GM19239 (cell line): ENCODE measurements at regions not wholly inside any gene's neighbourhood (a gene's known extent, or its start where the extent isn't known, plus 50 kb on each side); places are given as distances from the start of the nearest gene placed in this dataset.

Source experiments
- DNase-seq: peaks from one replicate; pipeline ENCODE4 v3.0.0; 2011; ENCODE audit warnings: low spot score; ENCODE audit not compliant: insufficient read length
- FAIRE-seq: peaks from 2 replicates; lab custom pipeline; 2011; peaks lifted over from hg19 to GRCh38; lab: Jason Lieb, UNC

DNA sequence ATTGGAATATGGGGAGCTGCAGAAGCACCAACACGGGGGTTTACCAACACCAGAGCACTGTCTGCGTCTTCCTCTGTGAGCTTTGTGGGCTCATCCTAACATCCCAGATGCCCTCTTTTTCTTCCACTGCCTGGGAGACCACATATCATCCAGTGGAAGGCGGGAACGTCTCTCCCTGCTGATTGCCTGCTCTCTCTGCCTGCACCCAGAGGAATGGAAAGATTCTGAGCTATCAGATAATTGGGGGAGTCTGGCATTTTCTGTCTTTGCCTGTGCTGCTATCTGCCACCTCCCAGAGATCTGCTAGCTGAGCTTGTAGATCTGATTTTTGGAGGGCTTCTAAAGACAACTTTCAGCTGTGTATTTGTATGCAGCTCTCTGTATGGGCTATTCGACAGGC lies 166.2 kb upstream of the PLXNA2 start:
- no peak for FAIRE-seq
- DNase-seq: no peak

DNA sequence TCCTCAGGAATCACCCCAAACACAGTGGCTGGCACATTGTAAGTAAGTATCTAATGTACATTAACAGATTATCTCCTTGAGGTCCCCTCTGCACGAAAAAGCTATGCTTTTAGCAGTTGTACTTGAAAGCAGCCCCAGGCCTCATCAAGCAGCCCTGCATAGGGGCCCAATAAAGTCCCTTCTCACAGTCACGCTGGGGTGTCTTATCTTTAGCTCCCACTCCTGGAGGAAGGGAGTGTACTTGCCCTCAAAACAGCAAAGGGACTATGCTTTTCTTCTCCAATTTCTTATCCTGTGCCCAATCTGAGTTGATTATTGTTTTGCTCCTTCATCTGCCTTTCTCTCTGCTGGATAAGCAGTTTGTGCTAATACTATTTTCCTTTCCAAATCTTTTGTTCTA lies 168.8 kb upstream of the PLXNA2 start:
- DNase-seq: no peak
- no peak for FAIRE-seq

DNA sequence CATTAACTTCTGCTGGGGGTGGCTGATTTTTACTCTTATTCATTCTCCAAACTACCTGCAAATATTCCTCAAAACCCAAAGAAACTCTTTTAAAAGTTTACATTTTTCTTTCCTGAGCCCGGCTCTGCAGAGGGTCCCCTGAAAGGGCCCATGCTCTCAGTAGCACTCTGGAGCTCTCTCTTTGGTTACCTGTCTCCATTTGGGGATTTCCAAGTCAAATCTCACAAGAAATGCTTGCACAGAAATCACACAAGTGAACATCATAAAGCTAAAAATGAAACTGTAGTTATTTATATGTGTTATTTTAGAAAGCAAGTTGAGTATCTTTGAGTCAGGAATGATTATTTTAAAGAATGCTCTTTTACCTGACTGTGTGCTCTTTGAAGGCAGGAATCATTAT lies 174.5 kb upstream of the PLXNA2 start:
- no peak for FAIRE-seq

DNA sequence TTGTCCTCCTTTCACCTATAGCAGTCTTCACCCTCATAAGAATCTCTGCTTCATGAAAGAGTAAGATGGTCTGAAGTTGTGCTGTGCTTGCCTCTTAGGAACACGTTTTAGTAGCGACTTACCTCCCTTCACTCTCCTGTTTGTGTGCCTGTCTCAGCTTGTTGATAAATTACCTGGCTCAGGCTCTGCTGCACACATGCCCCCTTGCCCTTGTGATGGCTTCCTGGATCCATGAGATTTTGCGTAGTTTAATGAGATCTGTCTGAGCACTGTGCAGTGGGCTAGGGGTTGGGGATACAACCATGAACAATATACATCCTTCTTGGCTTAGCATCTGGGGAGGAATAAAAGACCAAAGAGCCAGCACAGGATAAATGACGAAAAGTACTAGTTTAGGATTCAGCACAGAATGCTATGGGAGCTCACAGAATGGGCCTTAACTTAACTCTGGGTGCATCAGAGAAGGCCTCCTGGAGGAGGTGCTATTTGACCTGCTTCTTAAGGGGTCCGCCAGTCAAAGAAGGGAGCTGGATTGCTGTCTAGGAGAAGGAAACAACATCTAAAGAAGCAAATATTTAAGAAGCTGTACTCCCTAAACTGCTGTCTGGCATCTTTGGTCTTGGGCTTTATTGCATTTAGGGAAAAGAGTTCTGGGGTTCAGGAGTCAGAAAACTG lies 175.7 kb upstream of the PLXNA2 start:
- no peak for FAIRE-seq
- DNase-seq: no peak

More for the DNA sequence above, 174.5 kb upstream of the PLXNA2 start:
- no peak for DNase-seq

DNA sequence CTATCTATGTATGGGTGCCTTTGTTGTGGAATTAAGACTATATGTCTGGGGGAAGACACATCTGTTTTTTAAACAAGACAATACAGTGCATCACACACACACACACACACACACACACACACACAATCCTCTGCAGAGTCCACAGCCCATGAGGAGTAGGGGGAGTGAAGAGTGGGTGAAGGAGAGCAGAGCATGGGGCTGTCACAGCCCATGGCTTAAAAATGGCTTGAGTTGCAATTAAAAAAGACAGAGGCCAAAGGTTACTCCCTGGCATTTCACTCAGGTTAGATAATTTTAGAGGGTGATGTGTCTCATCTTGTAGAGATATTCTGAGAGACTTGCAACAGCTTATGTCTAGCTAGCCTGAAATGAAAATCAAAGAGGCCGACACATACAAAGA lies 176.5 kb upstream of the PLXNA2 start:
- FAIRE-seq: no peak
- no peak for DNase-seq

DNA sequence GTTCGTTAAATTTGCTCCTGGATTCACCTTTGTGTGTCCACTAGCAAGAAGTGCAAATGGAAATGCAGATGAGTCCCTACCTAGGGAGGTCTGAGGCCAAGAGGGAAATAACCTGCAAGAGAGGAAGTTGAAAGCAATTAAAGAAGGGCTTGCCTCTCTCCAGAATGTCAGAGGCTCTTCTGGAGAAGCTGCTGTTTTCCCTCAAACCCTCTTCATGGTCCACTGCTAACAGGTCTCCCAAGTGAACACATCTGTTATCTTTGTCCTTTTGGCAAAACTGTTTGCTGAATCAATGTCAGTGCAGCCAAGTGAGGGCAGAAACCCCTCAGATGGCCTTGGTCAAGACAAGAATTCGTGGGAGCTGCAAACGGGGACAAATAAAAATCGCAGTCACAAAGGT lies 177.3 kb upstream of the PLXNA2 start:
- DNase-seq (no peak), FAIRE-seq (no peak)

DNA sequence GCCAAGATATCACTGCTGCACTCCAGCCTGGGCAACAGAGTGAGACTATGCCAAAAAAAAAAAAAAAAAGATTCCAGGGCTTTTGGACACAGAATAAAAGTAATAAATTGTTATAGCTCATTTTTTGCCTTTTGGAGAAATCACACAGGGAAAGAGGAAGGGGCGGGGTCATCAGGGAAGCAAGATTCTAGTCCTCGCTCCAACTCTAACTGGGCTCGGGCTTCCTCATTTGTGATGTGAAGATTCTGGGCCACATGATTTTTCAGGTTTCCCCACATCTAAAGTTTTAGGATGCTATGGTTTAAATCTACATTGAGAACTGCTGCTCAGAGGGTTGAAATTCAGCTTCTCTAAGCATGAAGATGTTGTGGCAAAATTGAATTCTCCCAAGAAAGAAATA lies 179.3 kb upstream of the PLXNA2 start:
- FAIRE-seq (no peak), DNase-seq (no peak)

DNA sequence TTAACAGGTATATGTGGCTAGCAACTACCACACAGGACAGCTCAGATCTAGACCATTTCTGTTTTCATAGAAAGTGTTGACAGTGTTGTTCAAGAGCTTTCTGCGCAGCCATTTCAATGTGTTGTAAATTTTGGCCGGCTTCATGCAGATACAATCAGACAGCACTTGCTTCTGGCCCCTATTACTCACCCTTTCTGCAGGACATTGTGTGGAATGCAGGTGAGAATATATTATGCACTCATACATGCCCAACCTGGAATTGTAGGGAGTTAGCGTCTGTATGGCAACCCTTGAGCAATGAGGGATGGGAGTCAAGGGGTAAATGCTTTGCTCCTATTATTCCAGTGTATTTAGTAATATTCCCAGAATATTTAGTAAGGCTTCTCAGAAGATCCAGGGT lies 180.9 kb upstream of the PLXNA2 start:
- FAIRE-seq: no peak
- no peak for DNase-seq

DNA sequence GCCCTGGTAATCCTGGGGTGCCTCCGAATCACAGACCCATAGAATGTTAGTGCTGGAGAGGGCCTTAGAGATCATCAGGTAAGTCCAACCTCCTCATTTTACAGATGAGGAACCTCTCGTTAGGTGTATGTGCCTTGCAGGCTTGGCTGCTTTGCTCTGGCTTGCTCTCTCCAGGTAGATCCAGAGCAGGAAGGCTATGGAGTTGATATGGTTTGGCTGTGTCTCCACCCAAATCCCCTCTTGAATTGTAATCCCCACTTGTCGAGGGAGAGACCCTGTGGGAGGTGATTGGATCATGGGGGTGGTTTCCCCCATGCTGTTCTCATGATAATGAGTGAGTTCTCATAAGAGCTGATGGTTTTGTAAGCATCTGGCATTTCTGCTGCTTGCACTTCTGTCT lies 186.0 kb upstream of the PLXNA2 start:
- FAIRE-seq (no peak), DNase-seq (no peak)

DNA sequence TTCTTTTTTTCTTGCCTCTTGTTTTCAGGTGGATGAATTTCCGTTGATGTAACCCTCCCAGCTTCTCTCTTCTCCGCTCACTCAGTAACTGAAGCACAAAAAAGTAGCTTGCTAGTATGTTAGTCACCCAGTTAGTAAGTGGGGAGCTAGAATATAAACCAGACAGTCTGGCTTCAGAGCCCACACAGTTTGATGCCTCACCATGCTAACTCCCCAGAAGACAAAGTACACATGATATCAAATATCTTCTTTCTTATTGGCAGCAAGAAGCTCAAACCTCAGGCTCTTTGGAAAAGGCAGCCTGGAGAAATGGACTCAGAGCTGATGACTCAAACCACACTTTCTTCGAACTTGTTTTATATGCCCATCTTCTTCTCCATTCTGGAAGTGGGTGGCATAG lies 187.5 kb upstream of the PLXNA2 start:
- DNase-seq (no peak), FAIRE-seq (no peak)

DNA sequence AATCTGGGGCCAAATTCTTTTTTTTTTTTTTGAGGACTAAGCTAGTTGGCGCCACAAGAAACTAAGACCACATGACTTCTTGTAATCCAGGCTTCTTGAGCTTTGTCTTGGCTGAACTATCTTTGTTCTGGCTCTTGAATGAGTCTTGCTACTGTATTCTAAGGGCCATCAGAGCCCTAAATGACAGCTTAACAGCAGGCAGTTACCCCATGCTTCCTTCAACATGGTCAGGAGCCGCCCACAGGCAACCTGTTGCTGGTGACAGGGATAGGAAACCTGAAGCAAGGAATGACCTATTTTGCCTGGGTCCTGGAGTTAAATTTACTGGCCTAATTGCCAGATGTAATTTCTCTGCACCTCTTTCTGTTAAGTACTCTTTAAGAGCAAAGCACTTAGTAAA lies 188.2 kb upstream of the PLXNA2 start:
- DNase-seq (no peak), FAIRE-seq (no peak)

DNA sequence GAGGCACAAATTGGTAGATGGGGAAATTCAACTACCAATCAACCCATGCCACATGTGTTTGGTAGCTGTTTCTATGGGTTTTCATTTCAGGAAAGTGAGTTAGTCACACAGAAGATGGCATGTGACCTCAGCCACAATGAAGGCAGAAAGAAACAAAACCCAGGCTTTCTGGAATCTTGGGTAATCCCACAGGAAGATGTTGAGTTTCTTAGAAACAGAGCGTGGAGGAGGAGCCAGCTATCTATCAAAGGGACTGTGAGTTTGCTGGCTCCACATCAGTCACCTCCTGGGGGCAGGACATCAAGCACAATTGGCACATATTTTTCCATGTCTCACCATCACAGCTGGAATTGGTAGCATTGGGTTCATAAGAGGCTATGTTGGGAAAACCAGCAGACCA lies 188.9 kb upstream of the PLXNA2 start:
- DNase-seq: no peak
- FAIRE-seq: no peak

DNA sequence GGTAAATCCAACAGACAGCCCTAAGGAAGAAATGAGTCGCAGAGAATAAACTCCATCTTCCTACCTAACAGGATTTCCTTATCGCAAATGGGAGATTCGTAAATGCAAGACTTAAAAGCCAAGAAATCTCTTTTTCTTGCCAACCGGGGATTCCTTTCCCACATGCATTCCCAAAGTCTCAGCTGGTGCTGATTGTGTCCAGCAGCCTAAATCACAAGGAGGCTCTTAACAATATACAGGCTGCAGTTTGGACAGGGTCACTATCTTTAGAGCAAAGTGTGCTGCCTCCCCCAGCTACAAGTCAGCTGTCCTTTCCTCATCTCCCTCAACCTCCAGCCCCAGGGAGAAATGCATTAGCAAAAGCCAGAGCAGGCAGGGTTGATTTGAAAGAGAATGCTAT lies 189.8 kb upstream of the PLXNA2 start:
- no peak for FAIRE-seq
- DNase-seq: no peak

DNA sequence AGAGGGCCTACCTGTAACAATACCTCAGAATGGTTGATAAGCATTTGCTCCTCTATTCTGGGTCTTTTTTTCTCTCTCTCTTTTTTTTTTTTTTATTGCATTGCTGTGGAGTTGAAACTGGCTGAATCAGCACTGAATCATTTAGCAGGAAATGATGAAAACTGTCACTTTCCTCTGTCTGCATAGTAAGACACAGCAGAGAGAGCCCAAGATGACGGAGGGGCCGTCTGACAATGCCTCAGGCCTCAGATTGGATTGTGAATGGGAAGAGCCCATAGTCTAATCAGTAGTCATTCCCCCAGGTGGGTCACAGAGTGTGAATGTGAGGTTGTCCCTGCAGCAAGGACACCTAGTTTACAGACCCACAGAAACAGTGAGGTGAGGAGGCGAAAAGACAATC lies 193.2 kb upstream of the PLXNA2 start:
- no peak for FAIRE-seq
- no peak for DNase-seq

DNA sequence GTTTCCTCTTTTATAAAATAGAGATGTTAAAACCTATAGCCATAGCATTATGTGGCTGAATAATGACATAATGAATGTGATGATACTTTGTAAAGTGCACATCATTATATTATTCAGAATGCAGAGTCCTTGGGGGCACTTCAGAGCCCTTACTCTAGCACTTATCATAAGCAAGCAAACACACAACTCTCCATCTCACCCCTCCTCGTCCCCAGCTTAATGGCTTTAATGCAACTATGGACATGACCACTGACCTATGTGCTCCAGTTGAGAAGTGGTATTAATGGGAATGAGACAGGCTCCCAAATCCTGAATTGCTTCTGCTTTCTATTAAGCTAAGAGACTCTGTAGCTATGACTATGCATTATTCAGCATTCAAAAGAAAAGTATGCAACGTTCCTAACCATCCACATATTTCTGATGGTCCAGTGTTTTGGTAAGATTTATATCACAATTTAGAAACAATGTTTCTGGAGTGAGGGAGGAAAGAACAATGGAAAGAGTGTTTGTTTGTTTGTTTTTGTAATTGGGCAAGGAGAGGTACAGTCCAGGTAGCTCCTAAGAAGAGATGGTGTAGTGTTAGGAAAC lies 194.0 kb upstream of the PLXNA2 start:
- DNase-seq (no peak), FAIRE-seq (no peak)

DNA sequence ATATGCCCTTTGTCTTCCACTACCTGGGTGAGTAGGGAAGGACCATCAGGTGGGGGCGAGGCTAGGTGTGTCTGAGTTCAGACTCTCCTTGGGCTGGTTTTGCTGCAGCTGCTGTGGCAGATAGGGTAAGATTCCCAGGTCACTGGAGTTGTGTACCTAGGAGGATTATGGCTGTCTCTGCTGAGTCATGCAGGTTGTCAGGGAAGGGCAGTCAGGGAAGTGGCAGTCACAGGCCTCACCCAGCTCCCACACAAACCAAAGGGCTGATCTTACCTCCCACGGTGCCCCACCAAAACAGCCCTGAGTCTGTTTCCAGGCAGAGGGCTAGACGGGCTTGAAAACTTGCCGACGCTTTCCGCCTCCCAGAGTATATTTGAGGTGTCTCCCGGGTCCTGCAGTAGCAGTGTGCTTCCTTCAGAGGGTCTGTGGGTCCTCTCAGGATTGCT lies 201.6 kb upstream of the PLXNA2 start:
- FAIRE-seq (no peak), DNase-seq (no peak)

DNA sequence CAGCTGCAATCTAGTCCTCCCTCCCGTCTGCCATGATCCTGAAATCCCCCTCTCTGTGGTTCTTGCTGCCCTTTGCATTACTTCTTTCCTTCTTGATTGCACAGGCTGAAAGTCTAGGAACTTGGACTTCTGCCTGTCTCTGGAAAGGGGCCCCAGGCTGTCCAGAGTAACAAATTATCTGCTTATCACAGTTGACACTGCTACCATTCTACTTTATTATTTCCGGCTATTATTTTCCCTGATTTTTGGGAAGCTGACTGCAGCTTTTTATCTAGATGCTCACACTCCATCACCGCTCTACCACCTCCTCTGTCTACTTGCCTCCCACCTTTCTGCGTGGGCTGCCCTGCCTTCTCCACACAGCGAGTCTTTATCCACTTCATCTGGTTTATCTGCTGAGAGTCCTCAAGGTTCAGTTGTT lies 202.1 kb upstream of the PLXNA2 start:
- FAIRE-seq: no peak
- no peak for DNase-seq

DNA sequence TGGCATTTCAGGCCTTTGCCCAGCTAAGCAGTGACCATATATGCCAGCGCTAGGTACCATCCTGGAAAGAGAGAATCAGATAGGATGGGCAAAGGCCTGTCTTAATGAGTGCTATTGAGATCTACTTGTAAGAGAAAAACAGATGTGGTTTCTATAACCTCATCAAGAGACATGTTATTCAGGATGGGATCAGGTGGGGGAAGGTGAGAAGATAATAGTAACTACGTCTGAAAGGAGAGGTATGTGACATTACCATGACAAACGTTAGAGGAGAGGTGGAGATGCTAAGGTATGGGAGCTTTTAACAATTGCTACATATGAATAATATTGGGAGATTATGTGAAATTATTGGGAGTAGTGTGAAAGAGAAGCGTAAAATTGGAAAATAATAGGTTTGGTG lies 204.2 kb upstream of the PLXNA2 start:
- DNase-seq: no peak
- FAIRE-seq: no peak

DNA sequence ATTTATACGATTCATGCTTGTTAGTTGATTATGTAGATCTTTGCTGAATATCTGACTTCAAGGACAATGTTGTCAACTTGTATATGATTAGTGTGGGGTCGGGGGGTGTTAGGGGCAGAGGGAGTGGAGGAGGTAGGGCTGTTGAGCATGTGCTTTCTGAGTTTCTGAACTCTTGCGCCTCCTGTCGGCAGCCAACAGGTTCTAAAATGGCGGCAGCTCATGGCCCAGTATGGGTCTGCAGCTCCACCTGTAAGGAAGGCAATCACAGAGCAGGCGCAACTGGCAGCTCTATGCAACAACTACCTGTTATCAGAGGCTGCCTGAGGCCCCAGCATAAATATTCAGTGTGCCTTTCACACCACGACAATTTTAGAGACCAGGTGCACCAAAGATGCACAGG lies 205.8 kb upstream of the PLXNA2 start:
- FAIRE-seq: no peak
- no peak for DNase-seq

DNA sequence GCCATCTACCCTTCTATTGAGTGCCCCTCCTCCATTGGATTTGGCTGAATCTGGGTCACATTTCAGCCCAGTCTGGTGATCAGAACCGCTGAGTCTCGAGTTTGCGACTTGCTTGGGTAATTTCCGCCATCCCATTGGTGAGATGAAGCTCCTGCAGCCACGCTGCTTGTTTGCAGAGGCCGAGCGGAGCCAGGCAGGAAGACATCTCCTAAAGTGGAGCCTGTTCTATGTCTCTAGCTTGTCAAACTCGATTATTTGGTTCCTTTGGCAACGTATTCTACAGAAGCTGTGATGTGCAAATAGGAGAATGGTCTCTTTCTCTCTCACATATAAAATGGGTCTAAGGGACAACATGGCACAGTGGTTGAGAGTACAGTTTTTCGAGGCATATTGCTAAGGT lies 206.8 kb upstream of the PLXNA2 start:
- no peak for DNase-seq
- FAIRE-seq: no peak

DNA sequence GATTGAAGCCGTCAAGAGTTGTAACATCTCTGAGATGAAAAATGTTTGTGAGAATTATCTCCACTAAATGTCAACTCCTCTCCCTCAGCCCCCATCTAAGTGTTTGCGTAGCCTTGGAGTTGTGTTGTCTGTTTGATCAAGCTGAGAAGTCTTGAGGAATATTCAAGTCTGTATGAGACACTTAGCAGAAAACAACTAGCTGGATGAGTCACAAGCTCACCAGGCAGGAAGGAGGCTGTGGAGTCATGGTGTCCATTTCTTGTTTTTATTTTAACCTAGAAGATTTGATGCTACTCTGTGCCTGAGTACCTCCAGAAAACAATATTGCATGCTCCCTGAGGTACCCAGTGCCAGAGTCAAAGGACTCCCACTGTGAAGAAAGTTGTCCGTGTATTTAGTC lies 211.6 kb upstream of the PLXNA2 start:
- FAIRE-seq (no peak), DNase-seq (no peak)

DNA sequence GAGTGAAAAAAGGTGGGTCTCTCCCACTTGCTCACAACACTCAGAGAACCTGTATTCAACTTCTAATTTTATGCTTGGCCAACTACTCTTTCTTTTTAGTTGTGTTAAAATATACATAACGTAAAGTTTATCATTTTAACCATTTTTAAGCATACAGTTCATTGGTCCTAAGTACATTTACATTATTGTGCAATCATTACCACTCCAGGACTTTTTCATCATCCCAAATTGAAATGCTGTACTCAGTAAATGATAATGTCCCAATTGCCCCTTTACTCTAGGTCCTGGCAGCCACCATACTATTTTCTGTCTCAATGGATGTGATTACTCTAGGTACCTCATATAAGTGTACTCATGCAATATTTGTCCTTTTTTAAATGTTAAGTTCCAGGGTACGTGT lies 212.3 kb upstream of the PLXNA2 start:
- FAIRE-seq (no peak), DNase-seq (no peak)
